SKM-1 (cell line): ENCODE measurements at regions not wholly inside any gene's neighbourhood (a gene's known extent, or its start where the extent isn't known, plus 50 kb on each side); places are given as distances from the start of the nearest gene placed in this dataset.

ENCODE experiments used
- DNase-seq: peaks from one replicate; lab custom pipeline; 2025; ENCODE audit not compliant: unreplicated experiment; lab: John Stamatoyannopoulos, UW

DNA sequence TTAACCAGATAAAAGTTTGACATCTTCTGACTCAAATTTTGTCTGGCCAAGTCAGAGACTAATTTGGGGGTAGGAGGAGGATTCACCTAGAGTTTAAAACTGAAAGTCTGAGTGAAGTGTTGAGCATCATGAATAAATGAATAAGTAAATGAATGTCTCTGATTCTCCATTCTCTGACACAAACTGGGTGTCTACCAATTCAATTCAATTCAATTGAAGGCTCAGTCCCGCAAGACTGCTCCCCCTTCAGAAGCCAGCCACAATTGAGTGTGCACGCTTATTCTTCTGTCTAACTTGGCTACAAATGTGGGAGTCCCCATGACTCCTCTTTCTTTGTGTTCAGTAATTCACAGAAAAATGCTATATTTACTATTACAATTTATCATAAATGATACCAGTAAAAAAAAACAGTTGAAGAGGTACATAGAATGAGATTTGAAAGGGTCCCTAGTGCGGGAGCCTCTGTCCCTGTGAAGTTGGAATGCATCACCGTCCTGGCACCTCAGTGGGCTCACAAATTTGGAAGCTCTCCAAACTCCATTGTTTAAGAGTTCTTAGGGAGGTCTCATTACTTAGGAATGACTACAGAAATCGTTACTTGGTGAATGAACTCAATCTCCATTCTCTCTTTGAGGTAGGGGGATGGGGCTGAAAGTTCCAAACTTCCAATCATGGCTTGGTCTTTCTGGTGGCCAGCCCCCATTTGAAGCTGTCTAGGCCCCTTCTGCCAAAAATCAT is 243.7 kb upstream of the PHYHIPL start:
- DNase-seq, result no peak

DNA sequence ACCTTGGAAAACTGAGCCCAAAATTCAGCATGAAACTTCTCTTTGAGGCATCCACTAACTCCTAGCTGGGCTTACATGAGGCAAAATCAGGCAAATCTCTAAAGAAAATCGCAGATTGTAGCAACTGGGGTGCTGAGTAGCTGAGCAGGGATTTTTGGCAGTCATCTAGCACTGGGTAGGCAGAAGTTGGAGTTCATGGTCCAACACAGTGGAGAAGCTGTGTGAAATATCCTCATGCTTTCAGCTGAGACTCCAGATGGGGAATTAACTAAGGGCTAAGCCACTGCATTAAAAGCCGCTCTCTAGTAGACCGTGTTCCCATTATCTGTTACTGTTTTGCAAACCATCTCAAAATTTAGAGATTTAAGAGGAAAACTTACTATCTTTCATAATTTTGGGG is 240.1 kb upstream of the PHYHIPL start:
- no peak for DNase-seq

DNA sequence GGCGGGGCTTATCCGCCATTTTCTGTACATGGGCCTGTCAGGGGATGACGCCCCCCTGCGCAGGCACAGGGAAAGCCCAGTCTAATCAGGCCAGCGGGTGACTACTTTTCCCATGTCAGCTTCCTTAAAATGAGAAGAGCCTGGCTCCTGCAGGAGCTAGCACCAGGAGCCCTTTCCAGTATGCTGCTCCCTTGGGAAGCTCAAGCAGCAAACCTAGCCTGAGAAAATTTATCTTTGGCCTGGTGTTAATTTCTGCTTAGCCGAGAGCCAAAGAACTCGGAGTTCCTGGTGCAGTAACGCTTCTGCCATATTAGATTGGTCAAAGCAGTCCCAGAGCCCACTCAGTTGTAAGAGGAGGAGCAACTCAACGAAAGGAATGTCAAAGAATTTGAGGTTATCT is 239.0 kb upstream of the PHYHIPL start:
- DNase-seq, result no peak

DNA sequence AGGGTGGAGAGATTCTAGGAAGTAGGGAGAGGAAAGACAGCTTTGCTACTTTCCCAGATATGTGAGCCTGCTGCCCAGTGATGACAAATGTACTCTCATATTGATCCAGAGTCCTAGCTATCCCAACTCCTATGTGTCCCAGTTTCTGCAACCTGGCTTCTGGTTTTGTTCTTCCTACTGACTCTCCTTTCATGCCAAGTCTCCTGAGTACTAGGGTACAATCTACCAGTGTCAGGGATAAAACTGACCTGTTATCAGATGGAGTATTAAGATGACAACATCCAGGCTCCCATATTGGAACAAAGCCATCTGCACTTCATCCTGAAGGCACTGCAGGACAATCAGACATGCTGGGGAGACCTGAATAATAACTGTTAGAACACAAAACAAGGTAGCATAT is 233.7 kb upstream of the PHYHIPL start:
- DNase-seq, result no peak

DNA sequence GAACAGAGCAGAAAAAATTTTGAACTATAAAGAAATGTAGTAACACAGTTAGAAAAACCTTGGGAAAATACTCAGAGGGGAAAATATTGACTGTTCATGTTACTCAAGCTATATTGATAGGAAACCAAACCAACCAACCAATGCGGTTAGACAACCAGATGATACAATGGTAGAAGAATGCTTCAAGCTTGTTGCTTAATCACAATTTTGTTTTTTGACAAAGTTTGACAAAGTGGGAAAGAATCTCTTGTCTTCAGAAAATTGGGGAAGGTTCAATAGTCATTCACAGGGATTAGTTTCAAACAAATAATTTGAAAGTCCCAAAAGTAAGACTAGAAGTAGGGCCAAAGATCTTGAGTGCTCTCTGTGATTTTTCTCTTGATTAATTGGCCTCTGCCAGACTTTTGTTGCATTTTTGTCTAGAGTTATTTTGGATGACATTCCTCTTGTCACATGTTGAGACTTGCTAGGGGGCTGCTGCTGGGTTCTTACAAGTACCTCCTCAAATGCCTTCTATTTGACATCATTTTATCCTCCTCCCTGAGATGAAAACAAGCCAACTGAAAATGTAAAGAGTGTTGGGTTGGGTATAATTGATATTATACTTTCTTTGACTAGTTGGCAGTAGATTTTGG is 233.1 kb upstream of the PHYHIPL start:
- DNase-seq, result no peak

DNA sequence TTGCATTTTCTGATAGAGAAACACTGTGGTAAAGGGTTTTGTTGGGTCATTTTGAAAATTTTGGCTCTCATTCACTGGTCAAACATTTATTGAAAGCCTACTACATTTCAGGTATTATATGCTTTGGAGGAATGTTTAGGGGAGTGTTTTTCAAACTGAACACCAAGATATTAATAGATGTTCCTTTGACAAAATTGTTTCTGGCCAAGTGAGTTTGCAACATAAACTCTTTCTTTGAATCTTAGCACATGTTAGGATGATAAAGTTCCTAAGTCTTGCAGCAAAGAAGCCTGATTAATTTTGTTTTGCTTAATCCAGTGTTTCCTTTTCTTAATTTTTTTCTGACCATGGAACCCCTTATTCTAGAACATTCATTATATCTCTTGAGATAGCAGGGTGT is 232.5 kb upstream of the PHYHIPL start:
- no peak for DNase-seq

DNA sequence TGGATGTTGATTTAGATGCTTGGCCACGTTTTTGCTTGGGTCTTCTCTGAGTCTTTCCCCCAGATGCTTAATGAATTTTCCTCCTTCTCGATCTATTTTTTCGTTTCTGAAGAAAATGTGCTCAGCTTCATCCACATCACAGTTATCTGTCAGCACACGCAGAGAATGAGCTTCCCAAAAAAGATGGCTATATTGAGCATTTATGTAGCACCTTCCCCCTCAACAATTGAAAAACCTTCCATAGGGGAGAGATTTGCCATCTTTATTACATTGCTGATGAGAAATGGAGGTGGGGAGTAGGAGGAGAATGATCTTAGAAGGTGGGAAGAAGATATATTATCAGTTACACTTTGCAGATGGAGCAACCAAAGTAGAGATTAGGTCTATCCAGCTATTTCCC is 228.1 kb upstream of the PHYHIPL start:
- DNase-seq, result no peak

DNA sequence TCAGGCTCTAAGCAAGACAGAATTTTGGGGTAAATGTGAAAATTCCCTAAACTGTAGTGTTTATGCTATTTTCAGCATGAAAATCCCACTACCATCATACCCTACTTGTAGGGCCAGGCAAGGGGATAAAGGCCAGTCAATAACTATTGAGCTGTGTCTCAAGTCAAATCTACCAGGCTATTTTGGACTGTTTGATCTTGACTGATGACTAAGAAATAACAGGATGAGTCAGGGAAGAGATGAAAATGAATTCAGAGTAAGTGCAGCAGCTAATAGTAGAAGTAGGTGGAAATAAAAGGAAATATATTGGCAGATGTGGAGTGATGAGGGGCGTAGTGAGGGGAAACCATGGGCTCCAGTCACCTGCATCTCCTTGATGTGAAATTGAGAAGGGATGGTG is 225.8 kb upstream of the PHYHIPL start:
- no peak for DNase-seq

DNA sequence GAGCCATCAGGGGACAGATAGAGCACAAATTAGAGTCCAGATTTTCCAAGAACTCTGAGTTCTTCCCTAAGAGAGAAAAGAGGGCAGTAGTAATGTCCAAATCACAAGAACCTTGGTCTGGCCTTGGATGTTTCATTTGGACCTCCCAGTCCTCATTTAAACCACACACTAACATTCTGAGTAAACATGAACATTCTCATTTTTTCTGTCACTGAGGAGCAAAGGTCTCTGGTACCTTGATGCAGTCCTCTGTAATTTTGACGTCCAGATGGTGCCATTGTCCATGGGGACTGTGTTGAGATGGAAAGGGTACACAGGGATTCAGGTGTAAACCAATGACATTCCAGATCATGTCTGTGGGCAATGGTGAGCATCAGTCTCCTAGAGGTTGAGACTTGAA is 225.4 kb upstream of the PHYHIPL start:
- DNase-seq, result no peak

DNA sequence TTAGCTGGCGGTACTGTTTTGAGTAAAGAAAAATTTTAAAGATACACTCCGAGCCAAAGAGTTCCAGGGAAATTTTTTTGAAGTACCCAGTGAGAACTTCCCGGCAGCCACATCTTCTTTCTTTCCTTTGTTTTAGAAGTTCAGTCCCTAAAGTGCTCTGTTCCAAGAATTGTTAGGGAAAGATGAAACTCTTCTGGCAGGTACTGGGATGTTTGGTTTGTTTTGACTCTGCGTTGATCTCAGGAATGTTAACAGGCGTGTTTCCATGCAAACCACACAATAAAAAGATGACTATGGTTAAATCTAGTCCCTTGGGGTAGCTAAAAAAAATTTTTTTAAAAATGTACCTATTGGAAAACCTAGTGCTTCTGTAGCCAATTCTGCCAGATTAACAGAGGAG is 224.7 kb upstream of the PHYHIPL start:
- DNase-seq, result no peak

DNA sequence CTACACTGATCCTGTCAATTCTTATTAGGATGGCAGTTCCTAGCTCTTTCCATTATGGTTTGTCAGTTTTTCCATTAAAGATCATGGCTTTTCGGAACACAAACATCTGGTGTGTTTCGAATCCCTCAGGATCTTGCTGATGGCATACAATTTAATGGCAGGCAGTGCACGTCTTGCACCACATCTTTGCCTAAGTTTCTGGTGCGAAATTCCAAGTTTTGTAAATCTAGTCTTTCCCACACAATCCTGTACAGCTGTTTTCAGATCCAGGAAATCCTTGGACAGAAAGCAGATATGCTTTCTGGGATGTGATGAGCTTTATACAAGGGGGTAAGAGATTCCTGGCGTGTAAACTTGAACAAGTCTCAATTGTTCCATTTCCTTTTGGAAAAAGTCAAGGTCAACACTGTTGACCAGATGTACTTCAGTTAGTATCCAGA is 224.3 kb upstream of the PHYHIPL start:
- no peak for DNase-seq

DNA sequence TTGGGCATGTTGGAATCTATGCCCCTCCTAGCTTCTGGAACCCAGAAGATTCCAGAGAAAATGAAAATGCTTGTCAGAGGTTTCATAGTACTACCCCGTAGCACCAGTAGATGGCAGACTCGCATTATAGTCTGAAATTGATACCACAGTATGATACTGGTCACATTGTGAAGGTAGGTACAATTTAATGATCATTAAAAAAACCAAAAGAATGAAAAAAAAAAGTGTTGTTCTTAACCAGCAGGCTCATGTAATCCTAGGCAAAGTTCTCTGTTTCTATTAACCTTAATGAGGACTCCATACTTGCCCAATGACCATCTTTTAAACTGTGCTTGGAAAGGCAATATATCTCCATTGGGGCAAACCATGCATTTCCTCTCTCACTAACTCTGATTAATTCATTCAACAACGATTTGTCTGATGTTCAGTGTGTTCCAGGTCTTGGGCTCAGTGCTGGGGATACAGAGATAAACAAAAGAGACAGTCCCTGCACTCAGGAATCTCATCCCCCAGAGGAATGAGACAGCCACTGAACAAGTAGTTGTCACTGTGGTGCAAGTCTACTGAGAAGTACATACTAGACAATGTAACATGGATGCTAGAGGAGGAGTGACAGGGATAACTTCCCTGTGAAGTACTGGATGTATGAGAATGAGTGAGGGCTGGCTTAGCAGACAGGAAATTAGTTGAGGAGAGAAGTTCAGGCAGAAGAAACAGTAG is 223.5 kb upstream of the PHYHIPL start:
- peak; percentile 1 for DNase-seq

DNA sequence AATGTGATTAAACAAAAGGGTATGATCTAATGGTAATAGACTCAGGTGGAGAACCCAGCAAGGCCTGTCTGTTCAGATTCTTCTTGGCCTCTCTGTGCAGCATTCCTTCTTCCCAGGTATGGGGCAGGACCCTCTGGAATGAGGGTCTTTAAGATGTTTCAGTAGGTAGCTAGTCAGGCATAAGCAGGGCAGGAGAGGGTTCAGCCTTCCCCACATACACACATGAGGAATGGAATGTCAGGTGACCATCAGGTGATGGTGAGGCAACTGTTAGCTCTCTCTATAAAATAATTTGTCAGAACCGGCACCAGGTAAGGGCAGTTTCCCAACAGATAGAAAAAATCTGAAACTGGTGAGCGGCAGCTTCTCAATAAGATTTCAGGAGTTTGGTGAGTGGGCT is 222.3 kb upstream of the PHYHIPL start:
- no peak for DNase-seq

DNA sequence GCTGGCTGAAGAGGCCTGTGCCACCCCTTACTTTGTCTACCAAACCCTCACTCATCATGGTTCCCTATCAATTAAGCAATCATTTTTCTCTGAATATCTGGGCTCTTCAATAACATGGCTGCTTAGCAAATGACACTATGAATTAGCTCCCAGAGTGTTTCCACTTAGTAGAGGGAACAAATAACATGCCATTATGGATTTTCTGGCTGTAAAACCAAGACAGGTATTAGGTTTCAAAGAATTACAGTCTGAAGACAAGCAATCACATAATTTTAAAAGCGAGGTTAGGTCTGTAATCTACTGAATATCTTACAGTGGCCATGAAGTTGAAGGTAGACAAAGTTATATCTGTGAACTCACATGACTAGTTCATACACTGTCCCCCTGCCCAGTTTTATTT is 220.8 kb upstream of the PHYHIPL start:
- no peak for DNase-seq

DNA sequence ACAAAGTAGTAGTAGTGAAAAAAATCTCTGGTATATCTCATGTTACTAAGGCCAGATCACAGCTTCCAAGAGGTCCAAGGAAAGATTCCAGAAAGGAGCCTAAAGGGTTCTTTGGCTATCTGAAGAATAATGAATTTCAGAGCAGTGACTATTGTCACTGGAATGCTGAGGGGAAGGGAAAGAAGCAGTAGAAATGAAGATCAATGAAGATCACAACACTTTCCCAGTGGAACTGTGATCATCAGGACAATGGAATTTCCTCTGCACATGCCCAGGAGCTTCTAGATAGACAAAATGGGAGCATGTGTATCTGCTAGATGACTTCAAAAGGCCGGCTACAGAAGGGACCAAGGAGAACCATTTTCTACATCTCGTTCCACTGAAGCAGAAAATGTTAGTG is 219.5 kb upstream of the PHYHIPL start:
- no peak for DNase-seq

DNA sequence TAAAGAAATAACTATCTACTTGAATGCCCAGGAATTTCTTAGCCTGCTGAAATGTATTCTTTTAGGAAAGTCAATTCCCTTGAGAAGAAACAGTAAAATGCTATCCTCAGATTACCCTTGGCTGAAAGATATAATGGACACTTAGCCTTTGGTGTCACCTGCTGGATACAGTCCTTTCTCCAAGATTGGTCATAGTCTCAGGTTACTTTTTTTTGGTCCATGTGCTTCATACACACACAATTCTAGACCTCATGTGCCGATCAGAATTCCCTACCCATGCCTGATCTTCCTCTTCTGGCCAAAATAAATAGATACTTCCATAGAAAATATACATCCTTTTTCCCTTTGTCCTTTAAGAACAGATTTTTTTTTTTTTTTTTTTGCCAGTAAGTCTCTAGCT is 218.9 kb upstream of the PHYHIPL start:
- DNase-seq, result no peak

DNA sequence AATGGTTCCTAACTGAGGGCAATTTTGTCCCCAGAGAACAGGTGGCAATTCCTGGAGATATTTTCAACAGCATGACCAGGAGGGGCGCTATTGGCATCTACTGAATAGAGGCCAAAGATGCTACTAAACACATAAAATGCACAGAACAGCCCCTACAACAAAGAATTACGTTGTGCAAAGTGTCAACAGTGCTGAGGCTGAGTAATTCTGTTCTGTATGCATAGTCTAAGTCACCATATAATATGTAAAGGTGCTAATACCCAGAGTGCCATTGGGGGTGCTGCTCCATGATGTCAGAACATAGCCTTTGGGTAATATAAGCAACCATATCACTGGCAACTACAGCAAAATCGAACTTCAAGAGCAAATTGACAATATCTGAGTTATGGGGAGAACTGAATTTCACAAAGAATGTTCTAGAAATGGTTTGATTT is 213.3 kb upstream of the PHYHIPL start:
- DNase-seq, result no peak

DNA sequence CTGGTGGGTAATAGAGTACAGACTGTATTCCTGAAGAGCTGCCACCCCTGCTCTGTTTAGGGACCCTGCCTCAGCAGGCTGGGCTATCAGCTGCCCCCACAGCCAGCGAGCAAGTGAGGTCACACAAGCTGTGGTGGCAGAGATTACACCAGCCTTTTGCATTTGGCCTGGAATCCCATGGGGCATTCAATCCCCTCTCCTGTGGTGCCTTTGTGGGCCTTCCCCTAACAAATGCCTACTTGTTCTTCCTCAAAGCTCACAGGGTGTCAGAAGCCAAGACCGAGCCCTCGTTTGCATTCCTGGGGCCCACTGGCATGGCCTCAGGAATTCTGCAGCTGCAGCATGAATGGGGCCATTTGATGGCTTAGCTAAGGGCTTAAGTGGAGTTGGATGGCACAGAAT is 212.7 kb upstream of the PHYHIPL start:
- no peak for DNase-seq

DNA sequence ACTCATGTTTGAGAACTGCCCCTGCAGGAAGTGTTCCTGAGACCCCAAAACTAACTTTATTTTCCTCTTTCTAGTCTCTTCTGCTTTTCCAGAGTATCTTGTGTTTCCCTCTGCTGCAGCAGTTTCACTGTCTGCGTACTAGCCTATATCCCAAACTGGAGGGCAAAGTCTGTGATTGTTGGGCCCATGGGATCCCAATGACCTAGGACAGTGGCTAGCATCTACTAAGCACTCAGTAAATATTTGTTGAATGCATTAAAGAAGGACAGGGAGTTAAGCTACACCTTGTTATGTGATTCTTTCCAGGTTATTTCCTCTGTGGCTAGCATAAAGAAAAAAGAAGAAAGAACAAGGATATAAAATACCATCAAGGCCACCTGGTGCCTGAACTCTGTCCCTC is 210.6 kb upstream of the PHYHIPL start:
- DNase-seq, result no peak

DNA sequence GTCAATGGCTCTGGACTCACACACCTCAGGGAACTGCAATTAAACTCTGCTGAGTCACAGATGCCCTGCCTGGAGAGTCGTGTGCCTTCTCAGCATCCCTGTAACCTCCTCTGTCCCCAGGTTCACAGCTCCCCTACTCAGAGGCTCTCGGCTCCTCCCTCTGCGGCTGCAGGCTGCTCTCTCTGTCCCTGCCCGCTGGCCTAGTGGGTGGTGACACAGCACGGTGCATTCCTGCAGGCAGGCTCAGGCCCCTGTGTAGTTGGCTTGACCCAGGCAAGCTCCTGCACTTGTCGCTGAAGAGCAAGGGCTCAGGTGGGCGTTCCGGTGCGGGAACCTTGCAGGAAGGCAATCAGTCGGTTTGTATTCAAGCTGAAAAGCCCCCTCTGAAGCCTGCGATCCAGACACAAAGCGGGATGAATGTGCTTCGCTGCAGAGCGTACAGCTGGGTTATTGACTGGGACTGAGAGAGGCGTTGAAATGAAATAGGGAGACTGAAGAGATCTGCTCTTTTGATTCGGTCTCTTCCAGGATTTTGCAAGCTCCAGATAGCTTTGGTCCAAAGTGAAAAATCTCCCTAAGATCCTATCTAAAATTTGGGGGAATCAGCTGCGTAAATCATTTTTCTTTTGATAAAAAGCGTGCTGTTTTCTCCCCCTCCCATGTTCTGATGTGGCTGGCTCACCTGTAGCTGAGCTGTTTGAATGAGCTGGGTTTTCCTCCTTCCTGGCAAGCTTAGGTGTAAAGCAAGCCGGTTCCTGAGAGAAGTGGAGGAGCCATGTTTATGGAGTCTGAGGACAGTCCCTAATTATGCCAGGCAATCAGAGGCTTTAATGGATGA is 208.7 kb upstream of the PHYHIPL start:
- no peak for DNase-seq

DNA sequence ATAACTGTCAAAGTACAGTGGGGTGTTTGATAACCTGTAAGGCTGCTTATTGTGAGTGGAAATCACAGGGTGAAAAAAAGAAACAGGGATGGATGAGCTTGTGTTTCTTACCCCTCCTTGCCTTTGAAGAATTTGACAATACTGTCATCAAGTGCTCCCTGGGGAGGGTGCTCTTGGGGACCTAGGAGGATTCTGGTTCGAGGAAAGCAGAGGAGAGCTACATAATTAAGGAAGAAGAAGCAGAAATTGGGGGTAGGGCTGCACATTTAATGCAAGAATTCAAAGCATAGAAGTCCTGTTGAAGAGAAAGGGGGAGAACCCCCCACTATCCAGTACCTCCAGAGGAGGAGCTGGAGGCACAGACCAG is 208.1 kb upstream of the PHYHIPL start:
- DNase-seq, result no peak
